Activated gamma-delta T cell (primary cell): ENCODE measurements at regions not wholly inside any gene's neighbourhood (a gene's known extent, or its start where the extent isn't known, plus 50 kb on each side); places are given as distances from the start of the nearest gene placed in this dataset.

Experiments used
- DNase-seq: peaks from one replicate; lab custom pipeline; 2025; lab: John Stamatoyannopoulos, UW

DNA sequence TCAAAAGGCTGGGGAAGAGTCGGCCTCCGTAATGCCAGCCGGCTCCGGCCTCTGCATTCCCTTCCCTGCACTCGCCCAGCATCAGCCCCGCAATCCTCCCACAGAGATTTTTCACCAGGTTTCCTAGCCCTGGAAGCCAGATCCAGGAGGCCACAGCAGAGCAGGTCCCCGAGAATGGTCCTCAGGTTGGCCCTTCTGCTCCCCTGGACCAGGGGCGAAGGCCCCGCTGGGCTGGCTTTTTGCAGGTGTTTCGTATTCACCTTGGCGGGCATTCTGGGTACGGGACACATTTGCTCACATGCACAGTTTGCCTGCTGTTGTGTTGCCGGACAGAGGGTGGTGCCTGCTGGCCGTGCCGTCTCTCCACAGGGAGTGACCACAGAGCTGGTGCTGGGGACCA lies 309.5 kb downstream of the NDUFA10 start:
- DNase-seq = no peak

DNA sequence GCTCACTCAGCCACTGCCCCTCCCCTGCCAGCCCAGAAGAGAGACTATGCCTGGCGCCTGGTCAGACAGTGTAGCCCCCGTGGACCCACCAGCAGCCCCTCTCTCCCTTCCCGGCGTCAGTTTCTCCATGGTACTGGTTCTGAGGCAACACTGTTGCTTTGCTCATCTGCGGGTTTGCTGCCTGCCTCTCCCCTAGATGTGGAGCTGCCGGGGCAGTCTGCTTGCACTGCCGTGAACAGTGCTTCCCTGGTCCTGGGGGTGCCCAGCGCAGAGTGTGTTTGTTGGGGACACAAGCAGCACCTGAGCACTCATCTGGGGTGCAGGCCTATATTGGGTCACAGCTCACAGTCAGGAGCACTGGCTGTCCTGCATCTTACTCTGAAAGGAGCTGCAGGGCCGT lies 309.9 kb downstream of the NDUFA10 start:
- no peak for DNase-seq

DNA sequence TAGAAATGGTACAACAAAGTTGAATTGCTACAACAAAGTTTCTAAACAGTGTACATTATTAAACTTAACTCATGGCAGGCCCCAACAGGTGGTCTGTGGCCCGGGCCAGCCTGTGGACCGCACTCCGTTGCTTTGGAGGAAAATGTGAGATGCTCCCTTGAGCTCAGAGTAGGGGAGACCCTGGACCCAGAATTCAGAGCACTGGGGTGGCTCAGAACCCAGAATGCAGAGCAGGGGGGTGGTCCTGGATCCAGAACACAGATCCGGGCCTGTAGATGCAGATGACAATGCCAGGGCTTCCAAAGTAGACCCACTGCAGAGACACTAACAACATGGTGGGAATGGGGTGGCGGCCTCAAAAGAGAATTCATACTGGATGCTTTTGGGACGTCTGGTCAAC lies 311.0 kb downstream of the NDUFA10 start:
- DNase-seq = no peak

DNA sequence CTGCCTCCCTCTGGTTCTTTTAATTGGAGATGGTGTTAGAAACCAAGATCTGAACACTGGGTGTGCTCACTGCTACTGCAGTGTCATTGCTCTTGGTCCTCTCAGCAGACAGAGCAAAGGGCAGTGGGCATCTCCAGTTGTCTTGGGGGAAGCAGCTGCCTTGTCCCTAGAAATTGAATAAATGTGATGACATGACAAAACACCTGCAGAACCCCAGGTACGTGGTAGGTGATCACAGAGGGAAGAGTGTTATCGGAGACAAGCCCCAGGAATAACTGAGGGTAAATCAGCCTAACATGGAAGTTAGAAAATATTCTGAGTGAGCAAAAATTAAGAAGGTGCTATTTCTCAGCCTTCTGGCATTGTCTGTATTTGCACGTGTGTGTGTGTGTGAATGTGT lies 311.9 kb upstream of the HDAC4 start:
- no peak for DNase-seq

DNA sequence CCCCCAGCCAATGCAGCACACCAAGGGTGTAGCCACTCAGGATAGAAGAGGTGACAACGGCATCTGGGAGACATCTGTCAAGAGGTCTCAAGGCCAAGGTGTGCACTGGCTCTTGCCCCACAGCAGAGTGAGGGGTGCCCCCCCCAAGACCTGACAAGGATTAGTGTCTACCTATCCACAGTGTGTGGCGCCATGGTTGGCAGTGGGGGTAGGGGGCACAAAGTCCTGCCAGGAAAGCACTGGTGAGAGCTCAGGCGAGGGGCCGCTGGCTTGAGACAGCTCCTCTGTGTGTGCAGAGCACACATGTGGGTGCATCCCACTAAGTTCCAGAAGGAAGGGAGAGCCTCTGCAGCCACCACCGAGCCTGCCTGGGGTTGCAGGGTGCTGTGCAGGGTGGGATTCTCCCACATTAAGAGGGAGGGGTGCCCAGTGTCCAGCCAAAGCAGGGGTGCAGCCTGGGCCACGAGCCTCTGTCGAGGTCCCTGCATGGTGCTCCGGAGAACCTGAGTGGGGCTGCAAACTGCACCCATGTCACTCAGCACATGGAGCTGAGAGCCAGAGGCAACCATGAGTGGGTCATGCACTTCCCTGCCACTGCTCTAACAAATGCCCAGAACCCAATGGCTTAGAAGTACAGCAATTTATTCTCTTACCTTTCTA lies 311.2 kb upstream of the HDAC4 start:
- no peak for DNase-seq

DNA sequence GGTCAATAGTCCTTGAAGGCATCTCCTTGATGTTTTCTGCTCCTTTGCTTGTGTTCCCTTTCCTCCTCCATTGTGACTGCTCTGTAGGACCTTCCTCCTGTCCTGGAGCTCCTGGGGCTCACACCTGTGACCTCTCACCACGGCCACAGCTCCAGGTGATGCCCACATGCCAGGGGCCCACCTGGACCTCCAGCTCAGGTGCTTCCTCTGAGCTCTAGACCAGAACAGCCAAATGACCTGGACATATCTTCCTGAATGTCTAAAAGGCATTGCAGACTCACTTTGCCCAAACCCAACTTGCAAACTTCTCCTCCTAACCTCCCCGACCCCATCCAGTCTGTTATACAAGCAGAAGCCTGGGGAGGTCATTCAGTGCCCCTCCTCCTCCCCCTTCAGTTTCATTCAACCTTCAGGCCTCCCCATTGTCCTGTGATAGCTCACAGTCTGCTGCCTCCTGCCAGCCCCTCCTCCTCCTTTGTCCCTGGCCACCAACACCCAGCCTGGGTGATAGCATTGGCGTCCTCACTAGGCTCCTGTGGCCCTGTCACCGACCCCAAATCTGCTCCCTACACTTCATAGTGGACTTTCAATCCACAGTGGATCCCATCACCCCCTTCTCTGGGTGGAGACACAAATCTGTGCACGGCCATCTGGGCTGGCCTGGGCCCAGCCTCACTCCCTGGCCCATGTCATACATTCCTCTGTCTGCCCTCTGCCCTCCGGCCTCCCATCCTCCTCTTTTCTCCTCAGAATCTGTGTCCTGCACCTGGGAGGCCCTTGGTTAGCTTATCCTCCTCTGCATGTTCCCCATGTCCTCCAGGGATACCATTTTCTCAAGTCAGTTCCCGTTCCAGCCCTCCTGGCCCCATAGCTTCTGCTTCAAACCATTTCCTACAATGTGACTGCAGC lies 310.4 kb upstream of the HDAC4 start:
- no peak for DNase-seq

DNA sequence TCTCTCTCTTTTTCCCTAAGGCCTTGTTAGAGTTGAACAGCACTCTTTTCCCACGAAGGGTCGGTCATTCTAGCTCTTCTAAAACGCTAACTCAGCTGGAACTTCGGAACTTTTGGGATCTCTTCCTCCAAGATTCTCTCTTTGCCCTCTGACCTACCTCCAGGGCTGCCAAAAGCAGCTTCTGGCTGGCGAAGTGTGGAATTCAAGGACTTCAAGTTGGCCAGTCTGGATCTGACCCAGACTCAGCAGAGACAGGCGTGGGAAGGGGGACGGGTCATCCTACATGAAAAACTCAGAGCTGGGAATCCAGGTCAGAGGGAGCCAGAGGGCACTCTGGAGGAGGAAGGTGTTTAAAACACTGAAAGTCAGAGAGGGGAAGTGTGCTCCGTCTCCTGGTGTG lies 305.5 kb upstream of the HDAC4 start:
- DNase-seq = no peak

DNA sequence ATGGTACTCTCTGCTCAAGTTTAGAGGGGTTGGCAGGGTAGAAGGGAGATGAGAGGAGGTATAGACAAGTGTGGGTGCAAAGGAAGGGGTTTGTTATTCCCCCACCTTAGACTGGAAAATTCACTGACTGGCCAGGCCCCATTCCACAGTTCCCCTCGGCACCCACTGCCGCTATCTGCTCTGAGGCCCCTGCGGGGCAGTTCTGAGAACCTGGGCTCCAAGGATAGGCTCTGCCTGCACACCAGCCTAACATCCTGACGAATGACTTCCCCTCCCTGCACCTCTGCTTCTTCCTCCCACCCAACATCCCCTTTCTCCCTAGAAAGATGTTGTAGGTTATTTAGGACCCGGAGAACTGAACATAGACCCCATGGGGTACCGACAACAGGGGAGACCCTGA lies 303.9 kb upstream of the HDAC4 start:
- DNase-seq = no peak

DNA sequence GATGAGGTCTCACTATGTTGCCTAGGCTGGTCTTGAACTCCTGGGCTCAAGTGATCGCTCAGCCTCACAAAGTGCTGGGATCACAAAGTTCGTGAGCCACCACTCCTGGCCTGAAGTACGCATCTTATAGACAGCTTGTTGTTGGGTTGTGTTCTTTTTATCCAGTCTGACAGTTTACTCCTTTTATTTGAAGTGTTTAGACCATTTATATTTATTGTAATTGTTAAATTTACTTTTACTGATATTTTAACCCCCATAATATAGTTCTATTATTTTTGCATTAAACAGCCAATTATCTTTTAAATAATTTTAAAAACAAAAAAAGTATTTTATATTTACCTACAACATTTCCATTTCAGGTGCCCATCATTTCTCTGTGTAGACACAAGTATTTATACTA lies 303.0 kb upstream of the HDAC4 start:
- no peak for DNase-seq

DNA sequence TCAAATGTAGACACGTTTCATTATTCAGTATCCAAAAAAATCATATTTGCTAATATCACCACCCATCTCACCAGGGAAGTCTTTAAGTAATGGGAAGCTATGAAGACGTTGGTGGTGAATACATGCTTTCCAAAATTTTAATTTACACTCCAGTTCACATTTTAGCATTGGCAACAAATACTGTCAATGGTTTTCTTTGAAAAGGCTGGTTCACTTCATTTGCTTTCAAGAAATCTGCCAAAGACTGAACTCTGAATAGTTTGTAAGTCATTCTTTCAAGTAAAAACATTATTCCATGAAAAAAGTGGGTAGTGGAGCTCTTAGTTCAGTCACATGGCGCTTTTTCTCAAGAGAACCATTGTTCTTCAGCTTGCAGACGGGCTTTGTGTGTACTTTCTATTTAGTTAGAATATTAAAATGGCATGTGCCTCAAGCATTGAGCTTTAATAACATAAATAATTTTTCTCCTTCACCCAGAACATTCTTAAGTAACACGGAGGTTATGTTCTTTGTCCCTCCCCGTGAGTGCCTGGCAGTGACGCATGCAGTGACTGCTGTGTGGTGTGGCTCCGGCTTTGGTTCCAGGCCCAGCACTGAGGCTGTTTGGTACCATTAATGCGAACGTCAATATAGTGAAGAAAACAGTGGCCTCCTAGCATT lies 300.0 kb upstream of the HDAC4 start:
- DNase-seq = no peak

DNA sequence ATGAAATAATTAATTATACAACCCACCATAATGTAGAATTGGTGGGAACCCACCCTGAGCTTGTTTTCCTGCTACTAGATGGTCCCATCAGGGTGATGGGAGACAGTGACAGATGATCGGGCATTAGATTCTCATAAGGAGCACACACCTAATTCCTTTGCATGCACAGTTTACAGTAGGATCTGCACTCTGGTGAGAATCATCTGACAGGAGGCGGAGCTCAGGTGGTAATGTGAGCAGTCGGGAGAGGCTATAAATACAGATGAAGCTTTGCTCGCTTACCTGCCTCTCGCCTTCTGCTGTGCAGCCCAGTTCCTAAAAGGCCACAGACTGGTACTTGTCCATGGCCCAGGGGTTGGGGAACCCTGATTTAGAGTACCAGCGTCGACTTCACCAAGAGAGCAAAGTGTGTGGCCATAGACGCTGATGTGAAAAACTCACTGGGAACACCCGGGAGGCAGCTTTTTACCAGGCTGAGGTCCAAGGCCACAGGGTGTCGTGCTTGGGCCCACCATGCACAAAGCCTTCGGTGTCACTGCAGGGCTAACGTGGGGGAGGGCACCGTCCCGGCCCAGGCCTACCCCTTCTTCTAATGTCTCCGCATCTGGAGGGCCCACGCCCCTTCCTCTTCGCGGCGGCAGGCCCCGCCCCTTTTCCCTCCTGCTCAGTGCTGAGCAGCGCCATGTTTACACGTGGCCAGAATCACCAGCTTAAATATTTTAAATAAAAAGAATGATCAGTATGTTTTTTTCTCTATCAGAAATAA lies 296.8 kb upstream of the HDAC4 start:
- DNase-seq = no peak

DNA sequence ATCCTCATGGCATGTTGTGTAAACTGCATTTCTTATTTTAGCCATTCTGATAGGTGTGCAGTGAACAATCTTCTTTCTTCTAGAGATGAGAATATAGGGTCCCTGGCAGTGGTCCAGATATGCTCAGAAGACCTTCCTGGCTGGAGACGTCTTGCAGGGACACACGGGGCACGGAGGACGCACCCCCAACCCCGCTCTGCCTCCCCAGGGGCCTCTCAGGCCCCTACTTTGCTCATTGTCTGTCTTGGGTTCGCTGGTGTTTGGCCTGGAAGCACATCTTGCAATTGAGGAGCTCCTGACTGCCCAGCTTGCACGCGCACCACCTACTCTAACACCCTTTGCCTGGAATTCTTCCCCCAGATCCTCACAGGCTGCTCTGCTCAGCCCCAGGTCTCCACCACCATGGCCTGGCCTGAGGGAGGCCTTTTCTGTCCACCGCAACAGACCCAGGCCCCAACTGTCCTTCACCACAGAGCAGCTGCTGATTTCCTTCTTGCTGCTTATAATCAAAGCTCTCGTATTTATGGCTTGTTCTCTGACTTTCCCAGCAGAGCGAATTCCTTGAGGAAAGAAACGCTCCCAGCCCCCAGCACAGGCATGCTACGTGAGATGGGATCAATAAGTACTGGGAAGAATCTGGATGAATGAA lies 295.9 kb upstream of the HDAC4 start:
- no peak for DNase-seq

DNA sequence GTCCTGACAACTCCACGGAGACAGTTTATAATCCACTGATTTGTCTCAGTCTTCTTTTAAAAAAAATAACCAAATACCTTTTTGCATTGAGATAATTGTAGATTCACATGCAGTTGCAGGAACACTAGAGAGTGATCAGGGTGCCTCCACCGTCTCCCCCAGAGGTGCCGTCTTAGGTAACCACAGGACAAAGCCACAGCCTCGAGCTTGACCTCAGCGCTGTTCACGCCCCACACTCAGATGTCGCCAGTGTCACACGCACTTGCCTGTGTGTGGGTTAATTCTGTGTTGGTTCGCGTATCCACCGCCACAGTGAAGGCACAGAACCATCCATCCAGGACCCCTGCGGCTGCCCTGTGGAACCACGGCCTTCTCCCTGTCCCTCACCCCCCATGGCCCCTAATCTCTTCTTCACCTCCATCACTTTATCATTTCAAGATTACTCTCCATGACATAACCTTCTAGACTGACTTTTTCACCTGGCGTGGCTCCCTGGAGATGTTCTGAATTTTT lies 295.0 kb upstream of the HDAC4 start:
- no peak for DNase-seq

DNA sequence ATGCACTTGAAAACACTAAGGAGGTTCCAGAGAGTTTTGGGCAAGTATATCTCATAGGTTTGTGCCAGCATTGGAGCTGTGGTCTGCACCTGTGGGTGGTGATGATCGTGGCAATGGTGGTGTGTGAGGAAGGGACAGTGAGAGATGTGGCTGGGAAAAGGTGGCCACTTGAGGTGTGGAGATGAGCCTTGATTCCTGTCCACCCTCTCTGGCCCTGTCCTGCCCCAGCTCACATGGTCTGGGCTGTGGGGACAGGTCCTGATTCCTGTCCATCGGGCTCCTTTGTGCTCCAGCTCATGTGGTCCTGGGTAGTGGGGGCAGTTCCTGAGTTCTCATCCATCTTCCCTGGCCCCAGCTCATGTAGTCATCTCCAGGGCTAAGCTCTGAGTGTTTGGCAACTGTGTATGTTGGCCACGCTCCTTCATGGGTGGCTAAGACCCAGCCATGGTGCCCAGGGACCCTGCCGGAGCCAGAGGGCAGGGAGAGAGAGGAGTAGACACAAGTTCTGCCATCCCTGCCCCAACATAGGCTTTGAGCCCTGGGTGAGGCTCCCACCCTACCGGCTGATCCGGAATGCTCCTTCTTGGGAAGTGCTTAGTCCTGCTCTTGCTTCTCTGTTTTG lies 294.4 kb upstream of the HDAC4 start:
- DNase-seq = no peak

DNA sequence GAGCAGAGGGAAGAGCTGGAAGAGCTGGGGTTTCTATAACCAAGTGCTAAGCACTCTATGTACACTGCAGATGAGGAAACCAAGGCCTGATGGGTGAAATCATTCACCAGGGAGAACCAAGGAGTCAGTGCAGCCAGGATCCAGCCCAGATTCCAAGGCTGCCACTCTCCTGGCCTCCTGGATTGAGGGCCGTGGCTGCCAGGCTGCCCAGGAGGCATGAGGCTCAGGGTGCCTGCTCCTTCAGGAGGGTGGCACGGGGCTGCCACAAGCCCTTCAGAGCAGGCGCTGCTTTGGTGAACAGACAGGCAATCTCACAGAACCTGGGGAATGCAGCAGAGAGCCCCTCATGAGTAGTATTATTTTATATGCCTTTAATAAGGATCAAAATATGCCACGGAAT lies 293.7 kb upstream of the HDAC4 start:
- no peak for DNase-seq

DNA sequence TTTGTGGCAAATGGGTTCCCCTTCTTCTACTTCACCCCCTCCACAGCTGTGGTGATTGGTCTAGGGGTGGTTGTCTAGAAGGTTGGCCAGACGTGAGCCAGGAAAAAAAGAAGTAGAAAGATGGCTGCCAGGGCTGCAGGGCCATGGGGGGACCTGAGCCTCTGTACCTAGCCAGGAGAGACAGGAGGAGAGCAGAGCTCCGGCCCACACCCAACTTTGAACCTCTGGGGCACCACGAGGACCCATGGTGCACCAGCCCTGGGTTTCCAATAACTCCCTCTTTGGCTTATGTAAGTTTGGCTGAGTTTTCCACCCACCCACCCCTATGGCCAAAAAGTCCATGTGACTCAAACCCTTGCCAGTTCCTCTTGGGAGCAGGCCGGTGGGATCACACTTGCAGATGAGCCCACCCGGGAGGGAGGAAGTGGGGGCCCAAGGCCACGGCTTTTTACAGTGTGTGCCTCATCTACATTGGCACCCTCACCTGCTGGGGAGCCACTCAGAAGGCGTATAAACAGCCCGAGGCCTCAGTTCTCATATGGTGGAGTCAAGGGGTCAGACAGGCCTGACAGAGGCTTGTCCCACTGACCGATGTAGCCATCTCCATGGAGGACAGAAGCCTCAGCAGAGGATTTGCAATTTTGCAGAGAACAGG lies 293.1 kb upstream of the HDAC4 start:
- no peak for DNase-seq

DNA sequence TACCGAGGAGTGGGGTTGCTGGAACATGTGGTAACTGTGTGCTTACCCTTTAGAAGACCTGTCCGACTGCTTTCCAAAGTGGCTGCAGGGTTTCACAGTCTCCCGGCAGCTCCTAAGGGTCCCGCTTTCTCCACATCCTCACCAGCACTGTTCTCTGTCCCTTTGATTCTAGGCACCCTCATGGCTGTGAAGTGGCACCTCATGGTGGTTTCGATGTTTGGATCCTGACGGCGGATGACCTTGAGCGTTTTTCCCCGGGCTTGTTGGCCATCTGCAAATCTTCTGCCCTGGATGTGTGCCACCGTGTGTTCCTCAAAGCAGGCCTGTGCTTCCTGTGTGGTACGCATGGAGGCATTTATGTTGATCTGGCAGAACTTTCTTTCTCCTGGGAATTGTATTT lies 292.5 kb upstream of the HDAC4 start:
- DNase-seq = no peak

DNA sequence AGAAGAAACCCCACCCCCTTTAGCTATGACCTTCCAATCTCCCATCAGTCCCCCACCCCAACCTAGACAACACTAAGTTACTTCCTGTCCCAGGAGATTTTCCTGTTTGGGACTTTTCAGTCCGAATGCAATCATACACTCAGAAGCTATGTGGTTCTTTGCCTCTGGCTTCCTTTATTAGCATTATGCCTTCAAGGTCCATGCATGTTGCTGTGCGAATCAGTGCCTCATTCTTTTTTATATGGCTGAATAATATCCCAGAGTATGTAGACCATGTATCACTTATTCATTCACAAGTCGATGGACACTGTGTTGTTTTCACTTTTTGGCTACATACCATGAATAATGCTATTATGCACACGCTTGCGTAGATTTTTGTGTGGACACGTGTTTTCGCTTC lies 292.1 kb upstream of the HDAC4 start:
- no peak for DNase-seq

DNA sequence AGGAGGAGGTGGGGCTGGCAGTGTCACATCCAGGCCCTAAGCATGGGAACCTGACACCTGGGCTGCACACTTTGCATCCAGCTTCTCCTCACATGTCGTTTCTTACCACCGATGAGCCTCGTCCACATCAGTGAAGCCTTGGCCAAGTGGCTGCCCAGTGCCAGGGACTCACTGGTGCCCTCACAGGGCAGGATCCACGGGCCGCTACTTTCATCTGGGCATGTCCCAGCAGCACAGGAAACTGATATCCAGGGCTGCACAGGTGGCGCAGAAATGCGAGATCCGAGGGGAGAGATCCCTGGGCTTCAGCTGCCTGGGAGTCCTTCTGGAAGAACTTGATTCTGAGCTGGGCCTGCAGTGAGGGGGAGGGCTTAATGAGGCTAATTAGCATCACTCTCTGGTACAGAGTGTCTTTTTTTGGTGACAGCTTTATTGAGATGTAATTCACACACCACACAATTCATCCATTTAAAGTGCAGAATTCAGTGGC lies 291.6 kb upstream of the HDAC4 start:
- DNase-seq = no peak

DNA sequence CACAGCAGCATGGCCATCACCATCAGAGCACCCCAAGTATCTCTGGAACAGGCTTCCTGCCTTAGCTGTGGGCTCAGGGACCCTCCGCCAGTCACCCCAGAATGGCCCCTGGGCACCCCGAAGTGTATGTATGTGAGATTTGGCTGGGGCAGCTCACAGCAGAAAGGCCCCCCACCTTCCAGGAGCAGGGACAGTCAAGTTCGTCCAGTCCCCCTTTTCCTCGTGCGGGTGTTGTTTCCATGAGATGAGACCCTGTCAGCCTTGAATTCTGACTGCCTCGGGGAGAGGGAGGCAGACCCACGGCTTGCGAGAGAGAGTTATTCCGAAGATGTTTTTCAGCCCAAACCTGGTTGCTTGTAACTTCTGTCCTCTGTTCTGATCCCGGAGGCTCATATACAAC lies 290.9 kb upstream of the HDAC4 start:
- no peak for DNase-seq
